ENCODE measurements at regions not wholly inside any gene's neighbourhood (a gene's known extent, or its start where the extent isn't known, plus 50 kb on each side); places are given as distances from the start of the nearest gene placed in this dataset.

- DNase-seq (ENCODE audit: low read depth in 2 of 2): no peak
Observed at GRCh38 chr10:44818701-44819127, 92.4 kb upstream of the TMEM72 start.

DNA sequence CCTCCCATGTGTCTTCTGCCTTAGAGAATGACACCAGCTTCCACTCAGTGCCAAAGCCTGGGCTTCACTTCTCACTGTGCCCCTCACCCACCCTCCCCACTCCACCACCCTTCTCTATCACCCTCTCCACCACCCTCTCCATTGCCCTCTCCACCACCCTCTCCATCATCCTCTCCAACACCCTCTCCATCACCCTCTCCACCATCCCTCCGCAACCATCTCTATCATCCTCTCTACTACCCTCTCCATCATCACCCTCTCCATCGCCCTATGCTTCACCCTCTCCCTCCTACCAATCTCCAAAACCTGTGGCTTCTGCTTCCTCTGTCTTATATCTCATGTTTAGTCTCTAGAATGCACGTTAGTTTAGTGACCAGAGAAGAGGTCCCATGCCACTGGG lies 91.0 kb upstream of the TMEM72 start:
- no peak for DNase-seq (ENCODE audit: low read depth in 2 of 2)

GRCh38 chr10:44821290-44821689 lies 89.8 kb upstream of the TMEM72 start:
- DNase-seq (ENCODE audit: low read depth in 2 of 2): no peak

- no peak for DNase-seq (ENCODE audit: low read depth in 2 of 2)
Observed at GRCh38 chr10:44822349-44822748, 88.8 kb upstream of the TMEM72 start.

DNA sequence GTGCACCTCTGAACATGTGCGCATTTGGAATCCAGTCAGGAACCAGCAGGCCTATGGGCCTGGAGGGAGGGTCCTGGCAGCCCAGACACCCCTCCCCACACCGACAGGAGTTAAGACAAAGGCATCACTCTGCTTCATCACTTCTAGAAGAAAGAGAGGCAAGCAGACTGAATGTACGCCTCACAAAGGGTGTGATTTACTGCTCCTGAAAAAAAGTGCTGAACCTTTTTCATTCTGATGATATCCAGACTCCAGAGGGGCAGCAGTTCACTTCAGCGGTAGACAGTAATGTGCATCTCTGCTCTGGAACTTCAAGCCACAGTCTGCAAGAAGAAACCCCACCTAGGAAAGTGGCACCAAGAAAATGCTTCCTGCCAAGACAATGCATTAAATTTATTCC lies 88.2 kb upstream of the TMEM72 start:
- DNase-seq (ENCODE audit: low read depth in 2 of 2): no peak

DNA sequence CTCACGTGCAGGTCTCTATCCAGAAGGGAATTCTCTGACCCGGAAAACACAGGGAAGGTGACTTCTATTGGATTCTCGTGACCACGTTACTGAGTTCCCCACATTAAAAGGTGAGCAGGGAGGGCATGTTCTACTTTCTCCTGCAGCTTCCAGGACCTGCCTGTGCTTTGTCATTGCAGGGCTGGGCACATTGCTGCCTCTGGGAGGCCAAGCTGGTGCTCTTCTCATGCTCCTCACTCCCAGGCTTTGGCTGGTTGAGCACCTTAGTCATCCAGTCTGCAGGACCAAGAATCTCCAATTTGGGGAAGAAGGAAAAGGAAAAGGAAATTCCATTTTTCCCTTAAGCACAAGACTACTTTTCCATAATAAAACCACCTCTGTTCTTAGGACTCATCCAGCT lies 86.5 kb upstream of the TMEM72 start:
- DNase-seq (ENCODE audit: low read depth in 2 of 2): no peak

GRCh38 chr10:44827431-44828006 lies 83.6 kb upstream of the TMEM72 start:
- DNase-seq (ENCODE audit: low read depth in 2 of 2): no peak

- DNase-seq (ENCODE audit: low read depth in 2 of 2): no peak
Observed at GRCh38 chr10:44828508-44829142, 82.5 kb upstream of the TMEM72 start.

DNA sequence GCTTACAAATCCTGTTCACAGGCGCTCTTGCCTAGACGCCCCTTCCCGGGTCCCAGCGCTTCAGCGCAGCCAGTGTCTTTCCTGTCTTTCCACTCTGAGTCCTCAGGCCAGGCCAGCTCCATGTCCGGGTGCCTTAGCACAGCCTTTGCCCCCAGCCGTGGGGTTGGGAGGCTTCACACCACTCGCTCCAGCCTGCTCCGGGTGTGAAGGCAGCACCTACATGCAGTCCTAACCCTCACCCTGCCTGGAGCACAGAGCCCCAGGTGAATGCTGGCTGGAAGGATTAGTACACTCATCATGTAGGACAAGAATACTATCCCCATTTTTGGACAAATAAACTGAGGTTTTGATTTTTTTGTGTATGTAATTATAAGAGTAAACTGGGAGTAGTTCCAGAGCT lies 81.7 kb upstream of the TMEM72 start:
- DNase-seq (ENCODE audit: low read depth in 2 of 2): no peak

- no peak for DNase-seq (ENCODE audit: low read depth in 2 of 2)
Observed at GRCh38 chr10:44830022-44830421, 81.1 kb upstream of the TMEM72 start.

GRCh38 chr10:44831581-44831980 lies 79.6 kb upstream of the TMEM72 start:
- no peak for DNase-seq (ENCODE audit: low read depth in 2 of 2)

DNA sequence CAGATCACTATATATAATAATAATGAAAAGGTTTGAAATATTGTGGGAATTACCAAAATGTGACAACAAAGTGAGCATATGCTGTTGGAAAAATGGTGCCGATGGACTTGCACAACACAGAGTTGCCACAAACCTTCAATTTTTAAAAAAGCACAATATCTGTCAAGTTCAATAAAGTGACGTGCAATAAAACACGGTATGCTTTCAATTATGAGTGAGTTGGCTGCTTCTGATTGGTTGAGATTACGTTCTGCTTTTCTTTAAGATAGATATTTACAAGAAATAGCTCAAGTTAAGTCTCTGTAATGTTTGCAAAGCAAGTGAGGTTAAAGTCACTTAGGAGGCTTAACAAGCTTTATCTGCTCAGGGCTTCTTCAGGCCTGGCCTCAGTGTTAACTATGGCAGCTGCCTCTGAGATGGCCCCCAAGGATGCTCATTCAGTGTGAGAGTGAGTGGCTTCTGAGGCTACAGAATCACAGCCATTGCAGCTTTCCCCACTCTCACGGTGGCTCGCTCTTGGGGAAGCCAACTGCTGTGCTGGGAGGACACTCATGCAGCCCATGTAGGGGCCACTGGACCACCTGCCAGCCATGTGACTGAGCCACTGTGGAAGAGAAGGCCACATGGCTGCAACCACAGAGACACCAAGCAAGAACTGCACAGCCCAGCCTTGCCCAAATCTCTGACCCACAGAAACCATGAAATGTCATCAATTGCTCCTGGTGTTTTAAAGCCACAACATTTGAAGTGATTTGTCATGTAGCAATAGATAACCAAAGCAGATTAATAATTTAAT lies 78.3 kb upstream of the TMEM72 start:
- DNase-seq (ENCODE audit: low read depth in 2 of 2): no peak

DNA sequence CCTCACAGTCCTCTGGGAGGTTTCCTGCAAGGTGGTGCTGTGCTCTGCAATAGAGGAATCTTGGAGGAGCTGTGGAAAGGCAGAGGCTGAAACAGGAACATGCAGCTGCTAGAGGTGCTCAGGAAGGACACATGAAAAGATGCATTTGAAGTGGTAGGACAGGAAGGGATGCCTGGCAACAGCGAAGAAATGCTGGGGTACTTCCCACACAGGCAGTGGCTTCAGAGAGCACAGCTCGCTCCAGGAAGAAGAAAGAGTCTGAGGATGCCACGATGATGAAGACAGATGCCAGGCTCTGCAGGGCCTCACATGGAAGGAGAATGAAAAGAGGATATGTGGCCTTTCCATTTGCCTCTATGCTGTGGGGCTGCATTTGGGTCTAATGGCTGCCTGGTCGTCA lies 77.0 kb upstream of the TMEM72 start:
- no peak for DNase-seq (ENCODE audit: low read depth in 2 of 2)

DNA sequence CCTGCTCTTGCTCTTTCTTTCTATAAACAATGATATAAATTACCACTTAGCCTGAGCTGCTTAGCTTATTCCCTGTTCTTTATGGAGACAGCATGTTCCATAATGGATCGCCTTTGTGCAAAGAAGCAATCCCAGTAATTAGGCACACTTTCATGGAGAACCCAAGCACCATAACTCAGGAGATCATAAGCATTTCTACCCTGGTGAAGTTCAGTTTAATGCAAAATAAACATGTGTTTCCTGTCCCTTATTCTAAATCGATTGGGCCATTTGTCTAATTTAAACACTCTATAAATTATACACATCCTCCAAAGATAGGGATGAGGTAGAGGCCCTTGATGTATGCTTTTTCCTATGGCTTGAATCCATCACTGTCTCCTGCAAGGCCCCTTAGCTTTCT lies 75.8 kb upstream of the TMEM72 start:
- DNase-seq (ENCODE audit: low read depth in 2 of 2): no peak

DNA sequence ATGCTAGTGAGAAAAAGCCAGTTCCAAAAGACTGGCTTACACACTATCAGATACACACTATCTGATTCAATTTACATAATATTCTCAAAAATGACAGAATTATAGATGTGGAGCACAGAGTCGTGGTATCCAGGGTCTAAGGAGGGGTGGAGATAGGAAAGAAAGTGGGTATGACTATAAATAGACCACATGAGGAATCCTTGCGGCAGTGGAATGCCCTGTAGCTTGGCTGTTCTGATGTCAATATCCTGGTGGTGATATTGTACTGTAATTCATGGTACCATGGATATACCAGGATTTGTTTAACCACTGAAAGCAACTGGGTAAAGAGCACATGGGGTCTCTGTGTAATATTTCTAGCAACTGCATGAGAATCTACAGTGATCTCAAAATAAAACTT lies 67.7 kb upstream of the TMEM72 start:
- no peak for DNase-seq (ENCODE audit: low read depth in 2 of 2)

DNA sequence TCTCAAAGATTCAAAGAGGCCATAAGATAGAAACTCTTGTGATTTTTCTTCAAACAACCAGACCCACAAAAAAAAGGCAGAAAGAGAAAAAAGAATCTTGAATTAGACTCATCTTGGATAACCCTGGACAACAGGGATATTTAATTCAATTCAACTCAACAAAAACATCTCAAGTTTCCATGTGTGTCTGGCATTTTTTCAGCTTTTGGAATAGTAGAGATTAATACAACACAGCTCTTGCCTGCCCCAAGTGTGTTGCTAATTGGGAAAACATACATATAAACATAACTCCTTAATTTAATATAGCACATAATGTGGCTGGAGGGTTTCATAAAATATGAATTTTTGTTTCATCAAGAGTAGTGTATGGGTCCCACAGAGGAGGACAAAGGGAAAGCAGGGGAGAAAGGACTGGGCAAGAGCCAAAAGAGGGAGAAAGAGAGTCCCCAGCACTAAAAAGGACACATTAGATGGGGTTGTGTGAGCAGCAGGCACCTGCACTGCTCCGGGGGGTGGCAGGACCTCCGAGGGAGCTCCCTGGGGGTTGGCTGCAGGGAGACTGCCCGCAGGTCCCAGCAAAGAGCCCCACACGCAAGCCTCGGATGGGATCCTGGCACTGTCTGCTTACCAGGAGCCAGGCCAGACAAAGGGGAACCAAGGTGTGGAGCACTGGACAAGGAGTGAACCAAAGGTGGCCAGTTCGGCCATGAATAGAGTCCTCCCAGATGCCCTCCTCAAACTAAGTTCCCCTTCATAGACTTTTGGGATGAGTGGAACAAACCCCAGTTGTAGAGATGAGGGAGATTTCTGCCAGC lies 65.6 kb upstream of the TMEM72 start:
- no peak for DNase-seq (ENCODE audit: low read depth in 2 of 2)

GRCh38 chr10:44847110-44847509 lies 64.0 kb upstream of the TMEM72 start:
- DNase-seq (ENCODE audit: low read depth in 2 of 2): no peak

DNA sequence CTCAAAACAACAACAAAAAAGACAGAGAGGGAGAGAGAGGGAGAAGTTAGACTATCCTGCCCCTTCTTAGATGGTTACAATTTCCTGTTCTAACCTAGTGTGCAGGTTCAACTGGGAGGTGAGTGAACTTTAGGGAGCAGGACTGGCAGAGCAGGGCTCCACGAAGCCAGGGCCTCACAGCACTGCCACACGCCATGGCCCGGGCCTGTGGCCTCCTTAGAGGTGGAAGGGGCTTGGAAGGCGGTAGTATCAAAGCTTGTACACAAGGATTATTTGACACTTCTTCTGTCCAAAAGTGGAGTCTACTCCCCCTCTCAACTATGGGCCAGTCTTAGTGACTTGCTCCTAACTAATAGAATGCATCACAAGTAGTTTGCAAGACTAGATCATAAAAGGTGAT lies 62.9 kb upstream of the TMEM72 start:
- no peak for DNase-seq (ENCODE audit: low read depth in 2 of 2)

DNA sequence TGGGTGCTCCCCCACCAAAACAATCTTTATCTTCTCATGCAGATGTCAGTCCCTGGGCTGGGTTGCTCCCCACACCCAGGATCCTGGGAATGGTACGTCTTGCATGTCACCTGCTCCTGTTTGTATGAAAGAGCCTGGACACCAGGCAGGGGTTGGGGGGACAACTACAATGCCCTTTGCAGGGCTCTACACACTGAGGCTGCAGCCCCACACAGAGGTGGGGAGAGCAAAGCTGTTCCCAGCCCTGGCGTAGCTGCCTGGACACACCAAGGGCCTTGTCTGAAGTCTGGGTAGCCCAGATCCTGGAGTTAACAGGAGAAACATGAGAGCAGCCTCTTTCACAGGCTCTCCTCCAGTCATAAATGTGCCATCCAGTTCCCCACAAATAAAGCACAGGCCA lies 61.2 kb upstream of the TMEM72 start:
- DNase-seq (ENCODE audit: low read depth in 2 of 2): no peak

GRCh38 chr10:44850356-44850934 lies 60.7 kb upstream of the TMEM72 start:
- no peak for DNase-seq (ENCODE audit: low read depth in 2 of 2)

- DNase-seq (ENCODE audit: low read depth in 2 of 2): no peak
Observed at GRCh38 chr10:44851413-44851812, 59.7 kb upstream of the TMEM72 start.

- DNase-seq (ENCODE audit: low read depth in 2 of 2): no peak
Observed at GRCh38 chr10:44851881-44852280, 59.3 kb upstream of the TMEM72 start.
